C4-2B (cell line): ENCODE measurements at regions not wholly inside any gene's neighbourhood (a gene's known extent, or its start where the extent isn't known, plus 50 kb on each side); places are given as distances from the start of the nearest gene placed in this dataset.

ENCODE experiments used
- CTCF ChIP-seq: fragments of 450-650 bp; conservative IDR thresholded peaks from 2 replicates; pipeline ENCODE4 v1.5.1; 2017; ENCODE audit warnings: mild to moderate bottlenecking
- ZFX ChIP-seq: fragments of 450-650 bp; IDR thresholded peaks from 2 replicates; pipeline ENCODE4 v1.6.1; 2017

GRCh38 chr12:118908811-118909210, 72.5 kb upstream of the SRRM4 start:
- TF ChIP-seq CTCF = no peak
- no peak for TF ChIP-seq ZFX
